Duodenal mucosa (tissue), 2 donors: ENCODE measurements at regions not wholly inside any gene's neighbourhood (a gene's known extent, or its start where the extent isn't known, plus 50 kb on each side); places are given as distances from the start of the nearest gene placed in this dataset.

Source experiments
- H3K27ac ChIP-seq: one replicate; pipeline ENCODE4 v1.7.0; 2013; ENCODE audit warnings: low read depth, low read length
- H3K27me3 ChIP-seq, 2 donors: one replicate each; pipeline ENCODE4 v1.7.0; 2013; ENCODE audit warnings: low read length in 2 of 2, control low read depth in 1 of 2; ENCODE audit not compliant: insufficient read depth in 2 of 2, control insufficient read depth in 1 of 2
- H3K36me3 ChIP-seq, 2 donors: one replicate each; pipeline ENCODE4 v1.7.0; 2013; ENCODE audit warnings: low read length in 2 of 2, control low read depth in 1 of 2; ENCODE audit not compliant: insufficient read depth in 2 of 2, control insufficient read depth in 1 of 2
- H3K4me1 ChIP-seq, 2 donors: one replicate each; pipeline ENCODE4 v1.7.0; 2013; ENCODE audit warnings: low read length in 2 of 2, control low read depth in 1 of 2; ENCODE audit not compliant: insufficient read depth in 2 of 2, control insufficient read depth in 1 of 2
- H3K4me3 ChIP-seq, 2 donors: one replicate each; pipeline ENCODE4 v1.7.0; 2013; ENCODE audit warnings: low read length in 2 of 2, low read depth in 1 of 2
- H3K9ac ChIP-seq, 2 donors: one replicate each; pipeline ENCODE4 v1.7.0; 2013; ENCODE audit warnings: low read length in 2 of 2, low read depth in 1 of 2
- H3K9me3 ChIP-seq, 2 donors: one replicate each; pipeline ENCODE4 v1.7.0; 2013; ENCODE audit warnings: low read length in 2 of 2, control low read depth in 1 of 2; ENCODE audit not compliant: control insufficient read depth in 1 of 2

DNA sequence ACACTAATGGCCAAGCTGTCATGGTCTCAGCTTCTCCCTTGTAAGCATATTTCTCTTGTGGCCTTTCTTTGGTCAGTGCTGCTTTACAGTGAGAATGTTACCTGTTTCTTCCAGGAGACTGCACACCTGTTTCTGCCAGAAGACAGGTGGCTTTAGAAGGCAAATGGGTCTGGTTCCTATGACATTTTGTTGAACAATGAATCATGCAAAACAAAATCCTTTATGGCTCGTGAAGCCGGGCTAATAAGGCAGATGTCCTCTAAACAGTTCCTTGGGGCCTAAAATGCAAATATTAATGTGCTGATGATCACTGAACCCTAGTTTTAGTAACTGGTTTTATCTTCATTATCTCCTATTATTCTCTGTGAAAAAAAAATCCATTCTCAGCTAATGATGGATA, 927.6 kb downstream of the GALC start:
- Histone ChIP-seq H3K9ac (no peak overlapping the region), H3K27me3 (no peaks in the 10 kb centered on the region), H3K9me3 (peaks cover 4 to 7% of the 10 kb centered on the region in 2 donors), H3K4me3 (no peak overlapping the region), H3K36me3 (no peaks in the 10 kb centered on the region), H3K4me1 (no peaks in the 10 kb centered on the region), H3K27ac (no peak overlapping the region)

DNA sequence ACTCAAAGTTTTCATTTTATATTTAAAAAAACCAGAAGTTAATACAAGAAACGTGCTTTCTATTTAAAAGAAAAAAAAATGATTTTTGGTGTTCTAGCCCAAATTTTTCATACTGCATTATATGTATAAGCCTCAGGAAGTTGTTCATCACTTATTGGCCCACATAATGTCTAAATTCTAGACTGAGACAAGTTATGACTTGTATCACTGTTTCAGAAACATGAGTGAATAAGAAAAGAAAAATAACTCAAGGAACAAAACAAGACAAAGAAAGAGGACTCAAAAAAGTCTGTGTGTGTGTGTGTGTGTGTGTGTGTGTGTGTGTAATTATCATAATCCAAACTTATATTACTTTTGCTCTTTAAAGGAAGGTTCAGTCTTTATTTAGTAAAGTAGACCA, 929.8 kb downstream of the GALC start:
- Histone ChIP-seq H3K9me3 (peaks cover 0 to 7% of the 10 kb centered on the region in 2 donors), H3K27ac (no peak overlapping the region), H3K27me3 (no peaks in the 10 kb centered on the region), H3K4me3 (no peak overlapping the region), H3K36me3 (no peaks in the 10 kb centered on the region), H3K4me1 (no peaks in the 10 kb centered on the region), H3K9ac (no peak overlapping the region)

DNA sequence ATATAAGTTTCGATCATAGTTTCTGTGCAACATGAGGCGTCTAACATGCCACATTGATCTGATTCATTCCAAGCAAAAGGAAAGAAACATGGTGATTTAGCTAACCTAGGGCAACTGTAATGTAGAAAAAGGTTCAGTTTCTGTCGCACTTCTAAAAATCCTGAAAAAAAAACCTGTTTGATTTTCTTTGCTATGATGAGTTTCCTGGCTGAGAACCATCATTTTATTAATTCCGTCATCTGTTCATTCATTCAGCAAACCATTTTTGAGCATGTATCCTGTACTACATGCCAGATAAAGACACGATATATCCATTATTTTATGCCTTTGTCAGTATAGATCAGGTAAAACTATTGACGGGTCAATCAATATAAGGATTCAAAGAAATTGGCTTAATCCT, 932.6 kb downstream of the GALC start:
- no peak overlapping the region for H3K27ac ChIP-seq
- peaks cover 0 to 3% of the 10 kb centered on the region in 2 donors for H3K9me3 ChIP-seq
- no peak overlapping the region for H3K4me3 ChIP-seq
- H3K4me1 ChIP-seq, result no peaks in the 10 kb centered on the region
- no peaks in the 10 kb centered on the region for H3K36me3 ChIP-seq
- no peak overlapping the region for H3K9ac ChIP-seq
- H3K27me3 ChIP-seq, result no peaks in the 10 kb centered on the region

- Histone ChIP-seq H3K36me3 (no peaks in the 10 kb centered on the region), H3K4me1 (no peaks in the 10 kb centered on the region), H3K27me3 (no peaks in the 10 kb centered on the region), H3K27ac (no peak overlapping the region), H3K9ac (no peak overlapping the region), H3K4me3 (no peak overlapping the region), H3K9me3 (peaks cover 0 to 2% of the 10 kb centered on the region in 2 donors)
Measured at GRCh38 chr14:87059060-87059839, 933.7 kb downstream of the GALC start.

DNA sequence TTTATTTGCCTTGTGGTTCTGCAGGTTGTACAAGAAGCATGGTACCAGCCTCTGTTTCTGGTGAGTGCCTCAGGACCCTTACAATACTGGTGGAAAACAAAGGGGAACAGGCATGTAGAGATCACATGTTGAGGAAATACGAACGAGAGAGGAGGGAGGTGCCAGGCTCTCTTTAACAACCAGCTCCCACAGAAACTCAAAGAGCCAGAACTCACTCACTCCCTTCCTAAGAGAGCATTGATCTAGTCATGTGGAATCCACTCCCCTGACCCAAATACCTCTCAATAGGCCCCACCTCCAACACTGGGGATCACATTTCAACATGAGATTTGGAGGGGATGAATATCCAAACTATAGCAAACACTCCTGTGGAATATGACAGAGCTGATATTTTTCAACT, 938.0 kb downstream of the GALC start:
- Histone ChIP-seq H3K4me3 (no peak overlapping the region), H3K27me3 (no peaks in the 10 kb centered on the region), H3K4me1 (no peaks in the 10 kb centered on the region), H3K36me3 (no peaks in the 10 kb centered on the region), H3K9me3 (peaks cover 0 to under 1% of the 10 kb centered on the region in 2 donors), H3K9ac (no peak overlapping the region), H3K27ac (no peak overlapping the region)

DNA sequence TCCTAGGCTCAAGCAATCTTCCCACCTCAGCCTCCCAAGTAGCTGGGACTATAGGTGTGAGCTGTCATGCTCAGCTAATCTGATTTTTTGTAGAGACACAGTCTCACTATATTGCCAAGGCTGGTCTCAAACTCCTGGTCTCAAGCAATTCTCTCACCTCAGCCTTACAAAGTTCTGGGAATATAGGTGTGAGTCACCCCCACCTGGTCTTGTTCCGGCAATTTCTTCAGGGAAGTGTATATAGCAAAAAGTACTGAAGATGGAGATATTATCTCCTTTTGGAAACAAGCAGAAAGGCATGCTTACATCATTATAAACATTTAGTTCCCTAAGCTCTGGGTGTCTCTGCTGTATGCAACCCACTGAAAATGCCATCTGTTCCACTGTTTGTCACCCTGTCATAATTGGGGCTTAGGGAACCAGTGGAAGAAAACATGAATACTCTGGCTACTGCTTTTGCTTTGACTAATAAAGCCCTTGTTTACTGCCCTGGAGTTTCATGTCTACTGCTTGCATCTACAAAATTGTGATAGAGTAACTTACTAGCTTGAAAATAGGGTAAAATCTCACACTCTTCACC, 940.2 kb downstream of the GALC start:
- H3K4me3 ChIP-seq, result no peak overlapping the region
- H3K9ac ChIP-seq, result no peak overlapping the region
- H3K27me3 ChIP-seq, result no peaks in the 10 kb centered on the region
- H3K4me1 ChIP-seq, result no peaks in the 10 kb centered on the region
- no peak overlapping the region for H3K27ac ChIP-seq
- H3K36me3 ChIP-seq, result no peaks in the 10 kb centered on the region
- H3K9me3 ChIP-seq, result peaks cover 0 to 3% of the 10 kb centered on the region in 2 donors

GRCh38 chr14:87050421-87050820, 942.6 kb downstream of the GALC start:
- Histone ChIP-seq H3K9ac (no peak overlapping the region), H3K27ac (no peak overlapping the region), H3K27me3 (no peaks in the 10 kb centered on the region)

GRCh38 chr14:87049950-87050349, 943.0 kb downstream of the GALC start:
- Histone ChIP-seq H3K4me1 (no peaks in the 10 kb centered on the region), H3K4me3 (no peak overlapping the region), H3K9ac (no peak overlapping the region), H3K9me3 (peaks cover 0 to 3% of the 10 kb centered on the region in 2 donors), H3K27ac (no peak overlapping the region), H3K36me3 (no peaks in the 10 kb centered on the region), H3K27me3 (no peaks in the 10 kb centered on the region)

More at GRCh38 chr14:87050421-87050820, 942.6 kb downstream of the GALC start:
- peaks cover 0 to 3% of the 10 kb centered on the region in 2 donors for H3K9me3 ChIP-seq
- no peak overlapping the region for H3K4me3 ChIP-seq
- no peaks in the 10 kb centered on the region for H3K4me1 ChIP-seq
- H3K36me3 ChIP-seq, result no peaks in the 10 kb centered on the region

GRCh38 chr14:87046960-87047359, 946.0 kb downstream of the GALC start:
- H3K27me3 ChIP-seq, result no peaks in the 10 kb centered on the region
- H3K9me3 ChIP-seq, result peaks cover 0 to 3% of the 10 kb centered on the region in 2 donors
- H3K27ac ChIP-seq, result no peak overlapping the region
- H3K4me3 ChIP-seq, result no peak overlapping the region
- H3K4me1 ChIP-seq, result no peaks in the 10 kb centered on the region
- H3K36me3 ChIP-seq, result no peaks in the 10 kb centered on the region
- H3K9ac ChIP-seq, result no peak overlapping the region

DNA sequence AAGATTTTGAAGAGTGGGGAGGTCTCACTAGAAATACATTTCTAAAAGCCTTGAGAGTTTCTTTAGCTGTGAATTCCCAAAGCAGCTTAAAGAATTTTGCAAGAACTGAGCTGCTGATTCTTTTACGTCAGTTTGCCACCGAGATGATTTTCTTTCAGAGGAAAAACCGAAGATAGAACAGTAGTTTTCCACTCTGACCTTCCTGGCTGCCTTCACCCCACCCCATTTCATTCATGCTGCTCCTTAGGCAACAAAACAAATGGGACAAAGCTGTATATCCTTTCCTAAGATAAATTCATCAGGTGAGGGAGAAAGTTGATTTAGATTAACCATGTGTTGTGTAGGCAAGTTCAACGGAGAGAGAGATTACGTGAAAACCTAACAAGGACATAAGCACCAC, 947.0 kb downstream of the GALC start:
- H3K27me3 ChIP-seq, result no peaks in the 10 kb centered on the region
- peaks cover 0 to 3% of the 10 kb centered on the region in 2 donors for H3K9me3 ChIP-seq
- no peaks in the 10 kb centered on the region for H3K4me1 ChIP-seq
- no peak overlapping the region for H3K4me3 ChIP-seq
- H3K9ac ChIP-seq, result no peak overlapping the region
- no peak overlapping the region for H3K27ac ChIP-seq
- H3K36me3 ChIP-seq, result no peaks in the 10 kb centered on the region
